HG03558 (cell line): ENCODE measurements at regions not wholly inside any gene's neighbourhood (a gene's known extent, or its start where the extent isn't known, plus 50 kb on each side); places are given as distances from the start of the nearest gene placed in this dataset.
"Not testable (repeated sequence)": the region's sequence is repeated elsewhere in the genome, so short reads cannot be mapped to it uniquely, and the experiment has no call there.

Source experiments
- ATAC-seq: cut with Tn5 transposase; IDR thresholded peaks from one replicate; pipeline ENCODE4 v1.9.1; 2021; ENCODE audit warnings: moderate number of reproducible peaks; ENCODE audit not compliant: unreplicated experiment; ENCODE audit errors: extremely low read depth

DNA sequence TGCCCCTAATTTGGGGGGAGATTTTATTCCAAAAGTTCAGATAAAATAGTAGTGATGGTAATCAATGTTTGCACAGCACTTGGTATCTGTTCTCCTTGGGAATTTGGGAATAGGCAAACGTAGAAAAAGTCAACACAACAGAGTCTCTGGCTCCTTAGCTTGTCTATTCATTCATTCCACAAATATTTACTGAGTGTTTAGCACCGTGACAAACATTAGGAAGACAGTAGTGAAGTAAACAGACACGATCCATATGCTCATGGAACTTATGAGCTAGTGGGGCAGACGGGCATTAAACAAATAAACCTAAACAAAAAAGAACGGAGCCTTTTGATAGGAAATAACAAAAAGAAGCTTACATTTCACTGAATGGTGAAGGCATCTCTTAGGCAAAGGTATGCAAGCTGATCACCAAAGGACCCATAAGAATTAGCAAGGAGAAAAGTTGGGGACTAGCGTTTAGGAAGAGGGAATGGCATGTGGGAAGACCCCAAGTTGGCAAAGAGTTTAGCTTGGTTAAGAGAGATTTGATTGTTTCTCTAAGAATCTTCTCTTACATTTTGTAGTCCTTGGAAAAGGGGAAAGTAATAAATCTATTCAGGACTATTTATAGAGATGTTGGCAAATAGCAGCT lies 243.9 kb upstream of the NPY start:
- ATAC-seq, result no peak

GRCh38 chr7:24042028-24042427 lies 242.0 kb upstream of the NPY start:
- ATAC-seq, result no peak

DNA sequence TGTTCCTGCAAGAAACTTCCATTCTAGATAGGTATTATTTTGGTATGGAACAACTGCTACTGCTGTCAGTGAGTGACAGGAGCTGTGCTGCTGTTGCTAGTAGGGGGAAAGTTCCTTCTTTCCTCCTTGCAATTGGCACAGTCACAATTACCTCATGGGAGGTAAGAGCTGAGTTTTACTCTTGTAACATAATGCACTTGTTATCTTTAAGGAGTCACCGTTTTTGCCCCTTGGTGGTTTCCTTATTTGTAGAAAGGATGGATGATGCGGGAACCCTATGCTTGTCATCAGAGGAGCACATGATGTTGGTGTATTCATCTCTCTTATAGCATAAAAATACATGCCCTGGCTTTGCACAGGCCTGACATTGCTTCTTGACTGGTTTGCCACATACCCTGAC lies 234.7 kb upstream of the NPY start:
- ATAC-seq, result no peak

GRCh38 chr7:24050991-24051560 lies 232.9 kb upstream of the NPY start:
- no peak for ATAC-seq

GRCh38 chr7:24051651-24052050 lies 232.3 kb upstream of the NPY start:
- ATAC-seq, result no peak

GRCh38 chr7:24052572-24053260 lies 231.3 kb upstream of the NPY start:
- ATAC-seq, result no peak

DNA sequence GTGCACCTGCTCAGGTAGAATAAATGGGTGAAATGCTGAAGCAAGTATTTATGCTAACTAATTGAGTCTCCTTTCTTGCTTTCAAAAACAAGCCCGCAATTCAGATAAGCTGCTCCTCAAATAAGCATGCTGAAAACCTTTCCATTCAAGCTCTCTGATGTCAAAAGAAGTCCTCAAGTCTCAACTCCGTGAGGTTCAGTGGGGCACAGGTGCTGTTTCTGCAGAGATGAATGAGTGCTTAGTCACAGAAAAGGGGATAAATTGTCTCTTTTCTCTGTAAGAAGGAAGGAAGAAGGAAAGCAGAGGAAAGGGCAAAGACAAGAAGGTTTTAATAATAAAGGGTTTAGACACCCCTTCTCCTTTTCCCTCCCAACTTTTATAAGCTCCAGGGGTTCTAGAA lies 229.8 kb upstream of the NPY start:
- no peak for ATAC-seq

DNA sequence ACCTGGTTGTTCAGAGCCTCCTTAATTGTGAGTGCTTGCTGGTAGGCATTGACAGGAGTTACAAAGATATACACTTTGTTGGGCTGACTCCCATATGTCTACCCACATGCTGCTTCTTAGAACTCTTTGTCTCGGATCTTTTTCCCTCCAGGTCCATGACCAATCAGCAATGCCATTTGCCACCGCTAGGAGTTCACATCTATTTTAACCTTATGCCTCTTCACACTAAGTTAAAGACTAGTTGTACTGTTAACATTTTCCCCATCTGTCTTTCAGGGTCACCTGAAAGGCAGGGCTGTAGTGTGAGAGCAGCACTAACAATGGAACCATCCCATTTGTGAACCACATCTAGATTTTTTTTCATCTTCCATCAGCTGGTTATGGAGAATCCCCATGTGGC lies 226.7 kb upstream of the NPY start:
- ATAC-seq, result no peak

DNA sequence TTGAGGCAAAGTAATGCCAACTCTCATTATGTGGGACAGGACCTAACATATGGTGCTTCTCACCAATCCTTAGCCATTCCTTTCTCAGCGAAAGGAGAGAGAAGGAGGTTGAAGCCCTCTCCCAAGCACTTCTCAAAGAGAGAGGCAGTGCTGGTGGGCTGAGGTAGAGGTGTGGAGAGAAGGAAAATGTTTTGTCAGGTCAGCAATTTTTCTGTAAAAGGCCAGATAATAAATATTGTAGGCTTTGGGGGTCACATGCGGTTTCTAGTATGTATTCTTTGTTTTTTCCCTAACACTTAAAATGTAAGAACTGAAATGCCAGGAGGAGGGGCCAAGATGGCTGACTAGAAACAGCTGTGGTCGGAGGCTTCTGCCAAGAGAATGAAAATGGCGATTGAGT lies 225.0 kb upstream of the NPY start:
- ATAC-seq, result no peak

- no peak for ATAC-seq
Measured at GRCh38 chr7:24059775-24060174, 224.2 kb upstream of the NPY start.

GRCh38 chr7:24063721-24064120 lies 220.3 kb upstream of the NPY start:
- ATAC-seq, result no peak

DNA sequence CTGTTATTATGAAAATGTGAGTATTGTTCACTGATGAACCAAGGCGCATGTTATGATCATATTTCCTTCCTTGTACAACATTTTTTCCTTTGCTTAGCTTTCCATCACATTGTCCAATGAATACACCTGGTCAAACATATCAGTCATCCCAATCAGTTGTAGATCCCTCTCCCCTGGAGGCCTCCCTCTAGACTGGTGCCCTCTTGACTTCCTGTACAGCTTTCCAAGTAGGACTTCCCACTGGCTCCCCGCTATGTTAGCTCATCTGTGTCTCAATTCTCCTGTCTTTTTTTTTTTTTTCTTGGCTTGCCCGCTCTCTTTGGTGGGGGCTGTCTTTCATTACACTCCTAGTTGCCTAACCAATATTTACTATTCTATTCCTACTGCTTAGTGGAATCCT lies 214.2 kb upstream of the NPY start:
- no peak for ATAC-seq

- ATAC-seq, result no peak
Measured at GRCh38 chr7:24073651-24074420, 210.2 kb upstream of the NPY start.

DNA sequence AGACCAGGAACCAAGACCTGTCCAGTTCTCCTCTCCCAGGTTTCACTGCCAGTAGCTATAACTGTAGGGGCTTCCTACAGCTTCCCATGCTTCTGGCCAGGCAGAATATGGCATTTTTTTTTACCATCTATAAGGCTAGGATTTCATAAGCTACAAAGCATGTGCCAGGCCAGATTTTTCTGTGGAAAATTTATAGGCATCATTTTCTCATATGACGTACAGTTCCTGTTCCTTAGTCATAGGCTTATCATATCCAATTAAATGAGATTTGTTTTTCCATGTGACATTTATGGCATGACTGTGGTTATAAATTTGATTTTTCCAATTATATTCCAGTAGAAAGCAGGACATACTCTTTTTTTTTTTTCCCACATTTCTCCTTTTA lies 208.6 kb upstream of the NPY start:
- ATAC-seq, result no peak

GRCh38 chr7:24082826-24083225 lies 201.2 kb upstream of the NPY start:
- ATAC-seq, result no peak

DNA sequence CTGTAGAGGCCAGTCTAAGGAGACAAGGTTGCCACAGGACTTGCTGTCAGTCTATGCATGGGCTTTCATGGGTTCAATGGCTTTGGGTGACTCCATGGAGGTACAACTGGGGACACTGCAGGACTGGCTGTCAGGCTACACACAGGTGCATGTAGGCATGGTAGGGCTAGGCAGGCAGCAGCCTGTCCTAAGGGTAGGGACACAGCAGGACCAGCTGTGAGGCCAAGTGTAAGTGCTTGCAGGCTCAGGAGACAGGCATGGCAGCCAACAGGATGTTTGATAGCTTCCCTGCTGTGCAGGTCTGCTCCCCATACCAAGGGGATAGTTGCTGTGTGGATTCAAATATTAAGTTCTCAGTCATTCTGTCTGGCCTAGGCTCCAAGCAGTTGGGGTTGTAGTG lies 181.0 kb upstream of the NPY start:
- no peak for ATAC-seq

- peak; percentile 46 for ATAC-seq
Measured at GRCh38 chr7:24108906-24109376, 175.0 kb upstream of the NPY start.

DNA sequence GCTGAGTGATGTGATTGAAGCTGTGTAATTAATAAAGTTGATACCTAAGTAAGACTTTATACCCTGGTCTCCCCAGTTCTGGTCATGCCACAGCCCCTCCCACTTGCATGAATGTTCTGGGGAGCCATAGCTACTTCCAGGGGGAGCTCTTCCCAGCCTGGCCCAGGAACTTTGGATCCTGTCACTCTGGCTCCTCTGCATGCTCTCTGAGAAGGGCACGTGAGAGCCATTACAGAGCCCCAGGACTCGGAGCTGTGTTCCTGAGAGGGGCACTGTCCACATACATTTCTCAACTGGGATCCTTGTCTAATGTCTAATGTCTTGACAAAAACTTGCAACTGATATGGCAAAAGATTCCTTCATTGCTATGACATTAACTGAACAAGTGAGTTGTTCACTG lies 173.9 kb upstream of the NPY start:
- ATAC-seq, result no peak

- no peak for ATAC-seq
Measured at GRCh38 chr7:24113506-24113905, 170.5 kb upstream of the NPY start.

GRCh38 chr7:24115661-24116060 lies 168.3 kb upstream of the NPY start:
- ATAC-seq, result no peak

DNA sequence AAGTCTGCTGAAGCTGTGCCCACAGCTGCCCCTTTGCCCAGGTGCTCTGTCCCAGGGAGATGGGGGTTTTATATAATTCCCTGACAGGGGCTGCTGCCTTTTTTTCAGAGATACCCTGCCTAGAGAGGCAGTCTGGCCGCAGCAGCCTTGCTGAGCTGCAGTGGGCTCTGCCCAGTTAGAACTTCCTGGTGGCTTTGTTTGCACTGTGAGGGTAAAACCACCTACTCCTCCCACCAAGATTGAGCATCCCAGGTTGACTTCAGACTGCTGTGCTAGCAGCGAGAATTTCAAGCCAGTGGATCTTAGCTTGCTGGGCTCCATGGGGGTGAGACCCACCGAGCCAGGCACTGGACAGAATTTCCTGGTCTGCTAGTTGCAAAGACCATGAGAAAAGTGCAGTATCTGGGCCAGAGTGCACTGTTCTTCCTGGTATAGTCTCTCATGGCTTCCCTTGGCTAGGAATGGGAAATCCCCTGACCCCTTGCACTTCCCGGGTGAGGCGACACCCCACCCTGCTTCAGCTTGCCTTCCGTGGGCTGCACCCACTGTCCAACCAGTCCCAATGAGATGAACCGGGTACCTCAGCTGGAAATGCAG lies 166.0 kb upstream of the NPY start:
- not testable (repeated sequence) for ATAC-seq
